AG04449 (cell line): ENCODE measurements at regions not wholly inside any gene's neighbourhood (a gene's known extent, or its start where the extent isn't known, plus 50 kb on each side); places are given as distances from the start of the nearest gene placed in this dataset.

ENCODE experiments used
- CTCF ChIA-PET: fragments of 350-600 bp; formaldehyde crosslinking; extraction: SDS; loops from one replicate; lab custom pipeline; 2021; ENCODE audit warnings: antibody characterized with exemption; lab: Yijun Ruan, JAX
- POLR2A ChIA-PET: fragments of 400-600, 350-600 bp; formaldehyde crosslinking; extraction: SDS; loops from one replicate; lab custom pipeline; 2020; ENCODE audit warnings: antibody characterized with exemption, inconsistent platforms; lab: Yijun Ruan, JAX
- DNase-seq: peaks from one replicate; pipeline ENCODE4 v3.0.0-alpha.2; 2010; ENCODE audit warnings: low read depth, low spot score
- H3K4me3 ChIP-seq: 2 replicates; pipeline ENCODE4 v1.5.1; 2011; ENCODE audit warnings: low read depth, mild to moderate bottlenecking, control low read depth, low read length
- CTCF ChIP-seq: IDR thresholded peaks from one replicate; pipeline ENCODE4 v1.5.1; 2011; ENCODE audit warnings: mild to moderate bottlenecking, moderate library complexity, low read length, control low read depth, inconsistent platforms; ENCODE audit not compliant: insufficient read depth; ENCODE audit errors: missing control alignments

GRCh38 chr18:42242758-42243157 lies 287.7 kb downstream of the PIK3C3 start:
- CTCF ChIA-PET, result no interaction called here
- DNase-seq, result no peak
- POLR2A ChIA-PET, result interaction anchor here (0.6 kb wide), 1 partner anchor 139 kb away, joined by 3 read pairs; no protein-coding TSS in a partner anchor

GRCh38 chr18:42245137-42245536 lies 290.1 kb downstream of the PIK3C3 start:
- H3K4me3 ChIP-seq, result no peak overlapping the region
- TF ChIP-seq CTCF, result no peak
- no peak for DNase-seq
- POLR2A ChIA-PET, result no interaction called here
- CTCF ChIA-PET, result no interaction called here

More at GRCh38 chr18:42242758-42243157, 287.7 kb downstream of the PIK3C3 start:
- no peak overlapping the region for H3K4me3 ChIP-seq
- TF ChIP-seq CTCF, result no peak

- no peak overlapping the region for H3K4me3 ChIP-seq
- POLR2A ChIA-PET, result no interaction called here
- CTCF ChIA-PET, result no interaction called here
- no peak for TF ChIP-seq CTCF
- DNase-seq, result no peak
Measured at GRCh38 chr18:42255908-42256765, 301.1 kb downstream of the PIK3C3 start.

- no peak for DNase-seq
- ChIA-PET POLR2A (no interaction called here), CTCF (no interaction called here)
- TF ChIP-seq CTCF, result no peak
- no peak overlapping the region for H3K4me3 ChIP-seq
Measured at GRCh38 chr18:42258301-42258965, 303.4 kb downstream of the PIK3C3 start.

GRCh38 chr18:42261731-42262130 lies 306.7 kb downstream of the PIK3C3 start:
- POLR2A ChIA-PET, result no interaction called here
- TF ChIP-seq CTCF, result no peak
- CTCF ChIA-PET, result no interaction called here
- DNase-seq, result no peak
- no peak overlapping the region for H3K4me3 ChIP-seq

- H3K4me3 ChIP-seq, result no peak overlapping the region
- ChIA-PET CTCF (no interaction called here), POLR2A (no interaction called here)
- no peak for DNase-seq
- no peak for TF ChIP-seq CTCF
Measured at GRCh38 chr18:42264497-42264896, 309.5 kb downstream of the PIK3C3 start.
